ENCODE measurements at regions not wholly inside any gene's neighbourhood (a gene's known extent, or its start where the extent isn't known, plus 50 kb on each side); places are given as distances from the start of the nearest gene placed in this dataset.

GRCh38 chr16:5498562-5498961 is 401.0 kb upstream of the EEF2KMT start:
- no TSS peak for BruUV-seq (replicated peaks)
- dilution Hi-C loops (cut with HindIII; ENCODE audit: low sequenced_read_pairs, unreplicated experiment) (no loop called here), in situ Hi-C loops (cut with MboI; ENCODE audit: low sequenced_read_pairs) (no loop called here), intact Hi-C loops (cut with micrococcal nuclease) (no loop called here)
- ATAC-seq (ENCODE audit: low read depth) = no peak
- no peak overlapping the region for H3K4me2 ChIP-seq (ENCODE audit: low read depth, low read length)
- DNase-seq = no peak
- H4K91ac ChIP-seq (ENCODE audit: insufficient read depth, low read depth, low read length) = no peak overlapping the region
- WGBS, 2 experiments (ENCODE audit: extremely low coverage in 2 of 2, insufficient read length in 1 of 2) = no CpG with 5 or more reads among the region's 2 CpGs
- no peak overlapping the region for H3K4me3 ChIP-seq (ENCODE audit: insufficient read depth, low read depth, low read length)
- H2AFZ ChIP-seq (replicated peaks; ENCODE audit: low read length, poor library complexity) = no peak overlapping the region
- no peaks in the 10 kb centered on the region for H3K27me3 ChIP-seq (ENCODE audit: control insufficient read depth, insufficient read depth, low read length)
- H3K56ac ChIP-seq (ENCODE audit: extremely low read depth, insufficient read depth, low read length) = no peak overlapping the region
- H3K9me3 ChIP-seq (ENCODE audit: control insufficient read depth, insufficient read depth, low read length) = peaks cover 33% of the 10 kb centered on the region
- no peaks in the 10 kb centered on the region for H4K20me1 ChIP-seq (ENCODE audit: insufficient read depth, low read length)
- ChIA-PET CTCF (no interaction called here), POLR2A (ENCODE audit: unreplicated experiment) (no interaction called here)
- no peak overlapping the region for H4K8ac ChIP-seq (ENCODE audit: low read depth in 2 of 2, low read length in 2 of 2)
- H3K36me3 ChIP-seq (ENCODE audit: control insufficient read depth, insufficient read depth, low read length) = no peaks in the 10 kb centered on the region
- no peak overlapping the region for H2BK120ac ChIP-seq (ENCODE audit: low read depth, low read length)
- no peak overlapping the region for H3K27ac ChIP-seq (ENCODE audit: insufficient read depth, low read length)
- H3K4me1 ChIP-seq (ENCODE audit: control insufficient read depth, insufficient read depth, low read length) = no peaks in the 10 kb centered on the region
- no peaks in the 10 kb centered on the region for H3K9me1 ChIP-seq (ENCODE audit: insufficient read depth, low read length)
- no peaks in the 10 kb centered on the region for H3K79me1 ChIP-seq (ENCODE audit: low read depth in 1 of 2, low read length in 2 of 2)
- H2AK5ac ChIP-seq (ENCODE audit: low read depth, low read length) = no peak overlapping the region
- no peak overlapping the region for H3K23ac ChIP-seq (ENCODE audit: low read depth, low read length)
- no peak overlapping the region for H2BK20ac ChIP-seq (ENCODE audit: low read depth, low read length)
- no peak overlapping the region for H2BK5ac ChIP-seq (ENCODE audit: low read depth, low read length, poor library complexity, severe bottlenecking)
- no peak overlapping the region for H2AK9ac ChIP-seq (replicated peaks; ENCODE audit: low read depth, low read length, poor library complexity)
- no peak overlapping the region for H3K4ac ChIP-seq (ENCODE audit: low read depth, low read length)
- TF ChIP-seq CHD1 (IDR thresholded peaks at IDR 0.05; ENCODE audit: low read depth, low read length) = no peak
- no peak for TF ChIP-seq NFE2L2 (IDR thresholded peaks at IDR 0.05; ENCODE audit: low read depth, low read length)
- TF ChIP-seq SMC3 (IDR thresholded peaks at IDR 0.05; ENCODE audit: low read depth, low read length) = no peak
- TF ChIP-seq CEBPB (IDR thresholded peaks at IDR 0.05; ENCODE audit: low read depth, low read length) = no peak
- TF ChIP-seq MAZ (IDR thresholded peaks at IDR 0.05; ENCODE audit: borderline replicate concordance, low read depth, low read length) = no peak
- TF ChIP-seq FOS (IDR thresholded peaks at IDR 0.05; ENCODE audit: low read depth, low read length) = no peak
- no peak for TF ChIP-seq POLR2A (IDR thresholded peaks at IDR 0.05; ENCODE audit: low read depth, low read length)
- TF ChIP-seq, protein P1, sequence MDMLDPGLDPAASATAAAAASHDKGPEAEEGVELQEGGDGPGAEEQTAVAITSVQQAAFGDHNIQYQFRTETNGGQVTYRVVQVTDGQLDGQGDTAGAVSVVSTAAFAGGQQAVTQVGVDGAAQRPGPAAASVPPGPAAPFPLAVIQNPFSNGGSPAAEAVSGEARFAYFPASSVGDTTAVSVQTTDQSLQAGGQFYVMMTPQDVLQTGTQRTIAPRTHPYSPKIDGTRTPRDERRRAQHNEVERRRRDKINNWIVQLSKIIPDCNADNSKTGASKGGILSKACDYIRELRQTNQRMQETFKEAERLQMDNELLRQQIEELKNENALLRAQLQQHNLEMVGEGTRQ (IDR thresholded peaks at IDR 0.05; ENCODE audit: low read depth, low read length) = no peak
- no peak for TF ChIP-seq RAD21 (IDR thresholded peaks at IDR 0.05; ENCODE audit: low read length)
- TF ChIP-seq MAFK (IDR thresholded peaks at IDR 0.05; ENCODE audit: low read depth, low read length) = no peak
- TF ChIP-seq RFX5 (IDR thresholded peaks at IDR 0.05; ENCODE audit: low read depth, low read length) = no peak
- TF ChIP-seq, protein P2, sequence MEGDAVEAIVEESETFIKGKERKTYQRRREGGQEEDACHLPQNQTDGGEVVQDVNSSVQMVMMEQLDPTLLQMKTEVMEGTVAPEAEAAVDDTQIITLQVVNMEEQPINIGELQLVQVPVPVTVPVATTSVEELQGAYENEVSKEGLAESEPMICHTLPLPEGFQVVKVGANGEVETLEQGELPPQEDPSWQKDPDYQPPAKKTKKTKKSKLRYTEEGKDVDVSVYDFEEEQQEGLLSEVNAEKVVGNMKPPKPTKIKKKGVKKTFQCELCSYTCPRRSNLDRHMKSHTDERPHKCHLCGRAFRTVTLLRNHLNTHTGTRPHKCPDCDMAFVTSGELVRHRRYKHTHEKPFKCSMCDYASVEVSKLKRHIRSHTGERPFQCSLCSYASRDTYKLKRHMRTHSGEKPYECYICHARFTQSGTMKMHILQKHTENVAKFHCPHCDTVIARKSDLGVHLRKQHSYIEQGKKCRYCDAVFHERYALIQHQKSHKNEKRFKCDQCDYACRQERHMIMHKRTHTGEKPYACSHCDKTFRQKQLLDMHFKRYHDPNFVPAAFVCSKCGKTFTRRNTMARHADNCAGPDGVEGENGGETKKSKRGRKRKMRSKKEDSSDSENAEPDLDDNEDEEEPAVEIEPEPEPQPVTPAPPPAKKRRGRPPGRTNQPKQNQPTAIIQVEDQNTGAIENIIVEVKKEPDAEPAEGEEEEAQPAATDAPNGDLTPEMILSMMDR (conservative IDR thresholded peaks at IDR 0.05; ENCODE audit: low read depth, low read length) = no peak
- no peak for TF ChIP-seq MXI1 (IDR thresholded peaks at IDR 0.05; ENCODE audit: borderline replicate concordance, low read depth, low read length)
- no peak for TF ChIP-seq ELK1 (IDR thresholded peaks at IDR 0.05; ENCODE audit: borderline replicate concordance, low read depth, low read length)
- no peak for TF ChIP-seq RCOR1 (IDR thresholded peaks at IDR 0.05; ENCODE audit: insufficient replicate concordance, low read length)
- TF ChIP-seq BHLHE40 (IDR thresholded peaks at IDR 0.05; ENCODE audit: low read depth, low read length) = no peak
- H4K5ac ChIP-seq (ENCODE audit: low read depth, low read length) = no peak overlapping the region
- H3K14ac ChIP-seq (replicated peaks; ENCODE audit: low read depth, low read length) = no peak overlapping the region
- no peak overlapping the region for H2BK15ac ChIP-seq (ENCODE audit: low read depth, low read length)
- no peak overlapping the region for H3K9ac ChIP-seq (ENCODE audit: low read depth, low read length)
- no peak overlapping the region for H3K18ac ChIP-seq (ENCODE audit: low read depth, low read length)
